RWPE2 (cell line): ENCODE measurements at regions not wholly inside any gene's neighbourhood (a gene's known extent, or its start where the extent isn't known, plus 50 kb on each side); places are given as distances from the start of the nearest gene placed in this dataset.

Experiments used
- ATAC-seq: fragments of 200-7000 bp; cut with Tn5 transposase; 3 replicates; pipeline ENCODE4 v1.9.1; 2021; ENCODE audit warnings: low read depth
- DNase-seq: peaks from one replicate; pipeline ENCODE4 v3.0.0-alpha.2; 2020; ENCODE audit warnings: low spot score
- H3K27ac ChIP-seq: fragments of 450-650 bp; 2 replicates; pipeline ENCODE4 v1.5.1; 2017; ENCODE audit warnings: mild to moderate bottlenecking; ENCODE audit not compliant: poor library complexity, severe bottlenecking
- H3K27me3 ChIP-seq: fragments of 250-450 bp; sonication (Bioruptor Pico); 2 replicates; pipeline ENCODE4 v1.5.1; 2021; ENCODE audit warnings: mild to moderate bottlenecking, moderate library complexity; ENCODE audit not compliant: insufficient read depth, poor library complexity, severe bottlenecking
- H3K36me3 ChIP-seq: fragments of 250-450 bp; sonication (Bioruptor Pico); 2 replicates; pipeline ENCODE4 v1.5.1; 2020; ENCODE audit warnings: low read depth, mild to moderate bottlenecking, moderate library complexity
- H3K4me1 ChIP-seq: fragments of 250-450 bp; sonication (Bioruptor Pico); 2 replicates; pipeline ENCODE4 v1.5.1; 2021; ENCODE audit warnings: mild to moderate bottlenecking, moderate library complexity; ENCODE audit not compliant: insufficient read depth, poor library complexity, severe bottlenecking
- H3K4me3 ChIP-seq: fragments of 250-450 bp; sonication (Bioruptor Pico); 2 replicates; pipeline ENCODE4 v1.5.1; 2021; ENCODE audit warnings: mild to moderate bottlenecking, moderate library complexity; ENCODE audit not compliant: severe bottlenecking
- H3K9me3 ChIP-seq: fragments of 250-450 bp; sonication (Bioruptor Pico); 2 replicates; pipeline ENCODE4 v1.5.1; 2021; ENCODE audit warnings: mild to moderate bottlenecking, moderate library complexity; ENCODE audit not compliant: severe bottlenecking
- TF ChIP-seq, protein P1 (sequence below): fragments of 450-650 bp; IDR thresholded peaks from one replicate; pipeline ENCODE4 v1.5.1; 2017; ENCODE audit warnings: mild to moderate bottlenecking, moderate library complexity; ENCODE audit not compliant: poor library complexity, severe bottlenecking

DNA sequence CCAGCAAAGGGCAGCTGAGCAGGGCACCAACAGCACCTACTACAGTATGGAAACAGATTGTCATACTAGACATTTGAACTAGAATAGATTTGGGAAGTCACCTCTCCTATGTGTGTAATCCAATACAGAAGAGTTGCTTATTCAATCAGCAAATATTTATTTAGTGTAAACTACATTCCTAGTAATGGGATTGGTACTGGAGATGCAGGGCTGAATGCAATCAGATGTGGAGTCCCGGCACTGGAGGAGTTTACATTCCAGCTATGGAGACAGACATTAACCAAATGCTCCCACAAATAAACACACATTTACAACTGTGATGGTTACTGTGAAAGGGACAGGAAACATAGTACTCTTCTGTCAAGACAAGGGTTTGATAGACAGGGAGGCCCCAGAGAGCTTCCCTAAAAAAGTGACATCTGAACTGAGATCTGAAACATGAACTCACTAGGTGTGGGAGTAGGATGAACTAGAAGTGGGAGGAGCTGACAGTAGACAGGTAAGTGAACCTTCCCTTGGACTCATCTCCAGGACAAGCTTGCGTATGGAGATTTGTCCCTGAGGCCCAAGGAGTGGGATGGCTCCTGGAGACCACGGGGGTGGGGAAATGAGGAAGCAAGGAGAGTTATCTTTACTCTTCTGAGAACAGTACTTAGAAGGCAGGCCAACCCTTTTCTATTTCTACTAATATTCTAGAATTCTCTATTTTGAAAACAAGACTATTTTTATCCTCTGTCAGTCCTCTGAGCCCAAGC, 420.5 kb downstream of the MAFB start:
- ATAC-seq, result 0 out of 3 replicates have a peak, but pooled peaks have one; percentile 24
- Histone ChIP-seq H3K4me1 (no peaks in the 10 kb centered on the region), H3K27me3 (no peaks in the 10 kb centered on the region), H3K4me3 (no peak overlapping the region), H3K9me3 (no peaks in the 10 kb centered on the region), H3K36me3 (no peaks in the 10 kb centered on the region), H3K27ac (no peak overlapping the region)
- no peak for DNase-seq
- TF ChIP-seq, protein P1, sequence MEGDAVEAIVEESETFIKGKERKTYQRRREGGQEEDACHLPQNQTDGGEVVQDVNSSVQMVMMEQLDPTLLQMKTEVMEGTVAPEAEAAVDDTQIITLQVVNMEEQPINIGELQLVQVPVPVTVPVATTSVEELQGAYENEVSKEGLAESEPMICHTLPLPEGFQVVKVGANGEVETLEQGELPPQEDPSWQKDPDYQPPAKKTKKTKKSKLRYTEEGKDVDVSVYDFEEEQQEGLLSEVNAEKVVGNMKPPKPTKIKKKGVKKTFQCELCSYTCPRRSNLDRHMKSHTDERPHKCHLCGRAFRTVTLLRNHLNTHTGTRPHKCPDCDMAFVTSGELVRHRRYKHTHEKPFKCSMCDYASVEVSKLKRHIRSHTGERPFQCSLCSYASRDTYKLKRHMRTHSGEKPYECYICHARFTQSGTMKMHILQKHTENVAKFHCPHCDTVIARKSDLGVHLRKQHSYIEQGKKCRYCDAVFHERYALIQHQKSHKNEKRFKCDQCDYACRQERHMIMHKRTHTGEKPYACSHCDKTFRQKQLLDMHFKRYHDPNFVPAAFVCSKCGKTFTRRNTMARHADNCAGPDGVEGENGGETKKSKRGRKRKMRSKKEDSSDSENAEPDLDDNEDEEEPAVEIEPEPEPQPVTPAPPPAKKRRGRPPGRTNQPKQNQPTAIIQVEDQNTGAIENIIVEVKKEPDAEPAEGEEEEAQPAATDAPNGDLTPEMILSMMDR, result no peak

DNA sequence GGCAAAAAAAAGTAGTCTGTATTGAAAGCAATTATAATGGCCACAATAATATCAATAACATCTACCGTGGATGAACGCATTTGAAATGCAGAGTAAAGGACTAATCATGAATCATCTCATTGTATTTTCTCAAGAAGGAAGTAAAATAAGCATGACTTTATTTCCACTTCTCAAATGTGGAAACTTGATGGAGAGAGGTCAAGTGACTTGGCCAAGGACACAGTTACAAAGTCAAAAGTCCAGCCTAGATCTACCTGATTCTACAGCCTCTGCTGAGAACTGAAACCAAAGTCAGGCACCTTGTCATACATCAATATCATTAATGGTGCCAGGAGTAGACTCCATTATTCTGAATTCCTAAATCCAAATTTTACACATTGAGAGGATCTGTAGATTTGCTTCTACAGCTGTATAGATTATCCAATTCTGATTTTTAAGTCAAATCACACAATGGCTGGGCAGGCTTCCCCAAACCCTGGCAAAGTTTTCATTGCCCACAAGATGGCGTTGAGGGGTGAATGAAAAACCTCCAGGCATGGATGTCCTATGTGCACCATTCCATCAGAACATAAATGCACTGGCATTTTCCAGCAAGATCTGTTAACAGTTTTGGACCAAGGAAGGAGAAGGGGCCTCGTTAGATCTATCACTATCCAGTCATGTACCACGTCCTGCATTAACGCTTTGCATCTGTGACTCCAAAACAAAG, 423.1 kb downstream of the MAFB start:
- no peaks in the 10 kb centered on the region for H3K4me1 ChIP-seq
- DNase-seq, result no peak
- TF ChIP-seq, protein P1, result peak; percentile 98
- H3K27me3 ChIP-seq, result no peaks in the 10 kb centered on the region
- H3K36me3 ChIP-seq, result no peaks in the 10 kb centered on the region
- no peak overlapping the region for H3K27ac ChIP-seq
- no peaks in the 10 kb centered on the region for H3K9me3 ChIP-seq
- no peak overlapping the region for H3K4me3 ChIP-seq
- ATAC-seq, result peak; percentile 87

DNA sequence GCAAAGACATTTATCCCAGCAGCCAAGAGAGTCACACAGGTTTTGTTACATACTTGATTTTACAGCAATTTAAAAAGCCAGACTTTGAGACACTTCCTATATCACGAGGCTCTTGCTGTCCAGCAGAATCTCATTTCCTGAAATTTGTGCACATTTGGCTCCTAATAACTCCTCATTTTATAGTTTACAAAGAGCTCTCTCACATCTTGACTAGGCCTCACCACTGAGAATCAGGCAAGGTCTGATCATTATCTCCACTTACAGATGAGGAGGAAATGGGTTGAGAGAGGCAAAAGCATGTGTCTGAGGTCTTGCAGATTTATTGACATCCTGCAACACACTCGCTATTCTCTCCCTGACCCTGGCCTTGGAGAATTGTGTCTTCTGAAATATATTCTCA, 426.8 kb downstream of the MAFB start:
- Histone ChIP-seq H3K9me3 (no peaks in the 10 kb centered on the region), H3K27me3 (no peaks in the 10 kb centered on the region), H3K4me1 (no peaks in the 10 kb centered on the region), H3K27ac (no peak overlapping the region), H3K4me3 (no peak overlapping the region), H3K36me3 (no peaks in the 10 kb centered on the region)
- DNase-seq (no peak), ATAC-seq (no peak)
- TF ChIP-seq, protein P1, result no peak

DNA sequence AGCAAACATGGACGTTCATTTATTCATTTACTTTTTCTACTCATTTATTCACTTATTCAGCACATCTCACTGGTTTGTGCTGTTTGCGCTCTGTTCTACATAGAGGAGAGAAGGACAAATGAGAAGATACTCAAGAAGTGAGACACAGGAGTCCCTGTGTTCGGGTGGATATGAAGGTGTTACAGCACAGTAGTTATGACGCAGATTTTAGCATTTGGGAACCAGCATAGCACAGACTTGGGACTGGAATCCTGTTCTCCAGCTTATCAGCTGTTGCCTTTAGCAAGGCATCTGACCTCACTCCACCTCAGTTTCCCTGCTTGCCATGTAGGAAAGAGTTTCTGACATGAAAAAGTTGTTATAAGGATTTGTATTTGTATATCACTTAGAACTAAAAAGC, 430.1 kb downstream of the MAFB start:
- Histone ChIP-seq H3K9me3 (no peaks in the 10 kb centered on the region), H3K4me1 (no peaks in the 10 kb centered on the region), H3K4me3 (no peak overlapping the region), H3K27me3 (peaks cover 5% of the 10 kb centered on the region), H3K36me3 (no peaks in the 10 kb centered on the region), H3K27ac (no peak overlapping the region)
- ATAC-seq (no peak), DNase-seq (no peak)
- TF ChIP-seq, protein P1, result no peak

DNA sequence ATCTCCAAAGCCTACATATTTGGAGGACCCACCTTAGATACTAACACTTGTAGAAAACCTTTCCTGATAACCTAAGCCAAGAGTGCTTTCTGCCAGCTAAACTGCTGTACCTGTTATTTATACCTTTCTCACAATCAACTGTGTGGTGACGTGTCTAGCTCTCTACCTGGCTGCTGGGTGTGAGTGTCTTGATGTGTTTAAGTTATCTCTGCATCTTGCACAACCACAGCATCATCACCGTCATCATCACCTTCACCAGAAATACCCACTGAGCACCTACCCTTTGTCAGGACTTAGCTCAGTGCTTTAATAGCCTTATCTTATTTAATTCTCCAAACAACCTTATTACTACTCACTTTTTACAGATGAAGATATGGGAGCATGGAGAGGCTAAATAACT, 431.3 kb downstream of the MAFB start:
- H3K36me3 ChIP-seq, result no peaks in the 10 kb centered on the region
- no peaks in the 10 kb centered on the region for H3K9me3 ChIP-seq
- peaks cover 5% of the 10 kb centered on the region for H3K27me3 ChIP-seq
- no peak for DNase-seq
- TF ChIP-seq, protein P1, result no peak
- no peak overlapping the region for H3K4me3 ChIP-seq
- no peak for ATAC-seq
- no peak overlapping the region for H3K27ac ChIP-seq
- H3K4me1 ChIP-seq, result no peaks in the 10 kb centered on the region
